Thyroid gland (tissue), 4 donors: ENCODE measurements at regions not wholly inside any gene's neighbourhood (a gene's known extent, or its start where the extent isn't known, plus 50 kb on each side); places are given as distances from the start of the nearest gene placed in this dataset.

Experiments
- DNase-seq, 2 donors: peaks; one replicate each; pipeline ENCODE4 v3.0.0-alpha.2; 2019
- H3K27ac ChIP-seq, 3 donors: fragments of 200-600 bp; sonication (generic); 1 replicate in 2 of 3; 2 replicates in 1 of 3; pipeline ENCODE4 v1.5.1; 2016 to 2019; ENCODE audit warnings: mild to moderate bottlenecking in 1 of 3, moderate library complexity in 1 of 3
- H3K27me3 ChIP-seq: fragments of 200-600 bp; sonication (generic); one replicate; pipeline ENCODE4 v1.5.1; 2019
- H3K36me3 ChIP-seq, 2 donors: fragments of 200-600 bp; sonication (generic); one replicate each; pipeline ENCODE4 v1.5.1; 2016 to 2019
- H3K4me1 ChIP-seq, 2 donors: fragments of 200-600 bp; sonication (generic); one replicate each; pipeline ENCODE4 v1.5.1; 2017 to 2019
- H3K4me3 ChIP-seq, 3 donors: fragments of 200-600 bp; sonication (generic); replicated peaks in 1 of 3; 1 replicate in 2 of 3; 2 replicates in 1 of 3; pipeline ENCODE4 v1.5.1; 2016; ENCODE audit warnings: mild to moderate bottlenecking in 1 of 3
- H3K9me3 ChIP-seq: fragments of 200-600 bp; sonication (generic); one replicate; pipeline ENCODE4 v1.5.1; 2017
- CTCF ChIP-seq, 6 experiments: fragments of 200-600 bp in 3 of 6; fragments of 450-650 bp in 3 of 6; sonication (generic) in 3 of 6; IDR thresholded peaks; one replicate each; pipeline ENCODE4 v1.5.1; 2016 to 2019; ENCODE audit warnings: antibody characterized with exemption in 6 of 6, mild to moderate bottlenecking in 2 of 6, inconsistent platforms in 1 of 6, moderate library complexity in 1 of 6
- POLR2A ChIP-seq, 2 donors: fragments of 450-650 bp; IDR thresholded peaks; one replicate each; pipeline ENCODE4 v1.6.1; 2017; ENCODE audit warnings: antibody characterized with exemption in 2 of 2, mild to moderate bottlenecking in 2 of 2, moderate library complexity in 1 of 2
- WGBS, 2 donors: methylation state at CpG; one replicate each; pipeline ENCODE4 v1.1.5; 2017; 5-methylcytosine and 5-hydroxymethylcytosine counted together
- intact Hi-C: fragments of 100-400 bp; cut with DNase I; formaldehyde crosslinking; loops from one replicate; pipeline ENCODE4 v1.15.1; 2023

GRCh38 chr10:85147346-85148250, 819.2 kb downstream of the CCSER2 start:
- TF ChIP-seq CTCF (IDR thresholded peaks at IDR 0.05) = no peak
- TF ChIP-seq POLR2A (IDR thresholded peaks at IDR 0.05) = no peak
- Histone ChIP-seq H3K4me3 (no peak overlapping the region), H3K36me3 (no peaks in the 10 kb centered on the region), H3K4me1 (peaks cover 9 to 31% of the 10 kb centered on the region in 2 donors), H3K9me3 (no peaks in the 10 kb centered on the region), H3K27ac (peak overlapping the region in 2 of 3 donors; percentile 6 to 71), H3K27me3 (no peaks in the 10 kb centered on the region)
- WGBS, 2 donors = 78 to 100% methylated on average over 1 of the region's 1 CpG
- peak in 1 of 2 donors; percentile 6 for DNase-seq
- intact Hi-C loops = no loop called here

GRCh38 chr10:85148693-85149640, 820.6 kb downstream of the CCSER2 start:
- no peak for TF ChIP-seq POLR2A (IDR thresholded peaks at IDR 0.05)
- no peaks in the 10 kb centered on the region for H3K36me3 ChIP-seq
- H3K27ac ChIP-seq = peak overlapping the region; percentile 33 to 72 (median 71)
- 59 to 61% methylated on average over 15 of the region's 15 CpGs for WGBS, 2 donors
- peak; percentile 44 to 51 for DNase-seq
- intact Hi-C loops = no loop called here
- H3K9me3 ChIP-seq = no peaks in the 10 kb centered on the region
- peaks cover 9 to 31% of the 10 kb centered on the region in 2 donors for H3K4me1 ChIP-seq
- no peaks in the 10 kb centered on the region for H3K27me3 ChIP-seq
- H3K4me3 ChIP-seq = no peak overlapping the region

- intact Hi-C loops = no loop called here
- Histone ChIP-seq H3K27ac (peak overlapping the region in 2 of 3 donors; percentile 71 to 72), H3K4me1 (peaks cover 9 to 31% of the 10 kb centered on the region in 2 donors), H3K9me3 (no peaks in the 10 kb centered on the region), H3K36me3 (no peaks in the 10 kb centered on the region), H3K4me3 (no peak overlapping the region), H3K27me3 (no peaks in the 10 kb centered on the region)
- no peak for TF ChIP-seq POLR2A (IDR thresholded peaks at IDR 0.05)
- no peak for TF ChIP-seq CTCF (IDR thresholded peaks at IDR 0.05)
- no peak for DNase-seq
- 92 to 93% methylated on average over 2 of the region's 2 CpGs for WGBS, 2 donors
Observed at GRCh38 chr10:85149766-85150165, 821.4 kb downstream of the CCSER2 start.

- TF ChIP-seq POLR2A (IDR thresholded peaks at IDR 0.05) = no peak
- no peak for TF ChIP-seq CTCF (IDR thresholded peaks at IDR 0.05)
- Histone ChIP-seq H3K27ac (no peak overlapping the region), H3K4me3 (no peak overlapping the region), H3K9me3 (no peaks in the 10 kb centered on the region), H3K27me3 (no peaks in the 10 kb centered on the region), H3K36me3 (no peaks in the 10 kb centered on the region), H3K4me1 (peaks cover 9 to 31% of the 10 kb centered on the region in 2 donors)
- DNase-seq = no peak
- intact Hi-C loops = no loop called here
- whole genome bisulfite sequencing, 2 donors = 75 to 76% methylated on average over 3 of the region's 3 CpGs
Observed at GRCh38 chr10:85151506-85151905, 823.1 kb downstream of the CCSER2 start.

GRCh38 chr10:85152496-85152895, 824.1 kb downstream of the CCSER2 start:
- TF ChIP-seq CTCF (IDR thresholded peaks at IDR 0.05) = no peak
- TF ChIP-seq POLR2A (IDR thresholded peaks at IDR 0.05) = no peak
- Histone ChIP-seq H3K9me3 (no peaks in the 10 kb centered on the region), H3K27me3 (no peaks in the 10 kb centered on the region), H3K4me1 (peaks cover 9 to 28% of the 10 kb centered on the region in 2 donors), H3K36me3 (no peaks in the 10 kb centered on the region), H3K27ac (no peak overlapping the region), H3K4me3 (no peak overlapping the region)
- no peak for DNase-seq
- intact Hi-C loops = no loop called here
- 74 to 75% methylated on average over 3 of the region's 3 CpGs for WGBS, 2 donors
